GM21515 (cell line): ENCODE measurements at regions not wholly inside any gene's neighbourhood (a gene's known extent, or its start where the extent isn't known, plus 50 kb on each side); places are given as distances from the start of the nearest gene placed in this dataset.

ENCODE experiments used
- ATAC-seq: cut with Tn5 transposase; IDR thresholded peaks from one replicate; pipeline ENCODE4 v1.9.1; 2021; ENCODE audit not compliant: unreplicated experiment

DNA sequence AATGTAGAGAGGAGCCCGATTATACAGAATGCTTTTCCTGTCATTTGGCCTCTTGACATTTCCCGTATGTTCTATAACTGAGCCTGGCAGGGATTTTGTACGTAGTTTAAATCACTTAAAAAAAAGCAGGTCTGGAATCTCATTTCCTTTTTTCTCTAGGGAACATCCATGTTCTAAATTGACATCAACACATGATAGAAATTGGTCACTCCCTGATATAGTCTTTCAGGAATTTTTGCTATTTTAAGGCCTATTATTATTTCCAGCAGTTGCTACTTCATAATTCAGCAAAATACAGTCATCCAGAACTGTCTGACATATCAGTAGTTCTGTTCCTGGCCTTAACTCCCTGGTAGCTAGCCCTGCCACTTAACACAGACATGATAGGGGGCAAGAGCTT is 565.7 kb upstream of the ZEB2 start:
- ATAC-seq = no peak

DNA sequence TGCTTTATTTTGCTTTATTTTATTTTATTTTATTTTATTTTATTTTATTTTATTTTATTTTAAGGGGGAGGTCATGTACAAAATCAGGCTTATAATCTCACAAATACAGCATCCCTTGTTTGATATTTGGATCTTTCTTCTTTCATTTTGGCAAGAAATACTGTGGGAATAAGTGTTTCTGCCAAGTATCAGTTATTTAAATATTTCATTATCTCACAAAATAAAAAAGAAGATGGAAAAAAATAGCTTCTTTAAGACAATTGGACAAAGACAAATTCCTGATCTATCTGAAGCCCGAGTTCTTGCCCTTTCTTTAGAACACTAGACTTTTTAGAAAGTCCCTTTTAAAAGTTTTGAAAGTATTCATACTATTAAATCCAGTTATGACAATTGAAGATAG is 560.5 kb upstream of the ZEB2 start:
- no peak for ATAC-seq

DNA sequence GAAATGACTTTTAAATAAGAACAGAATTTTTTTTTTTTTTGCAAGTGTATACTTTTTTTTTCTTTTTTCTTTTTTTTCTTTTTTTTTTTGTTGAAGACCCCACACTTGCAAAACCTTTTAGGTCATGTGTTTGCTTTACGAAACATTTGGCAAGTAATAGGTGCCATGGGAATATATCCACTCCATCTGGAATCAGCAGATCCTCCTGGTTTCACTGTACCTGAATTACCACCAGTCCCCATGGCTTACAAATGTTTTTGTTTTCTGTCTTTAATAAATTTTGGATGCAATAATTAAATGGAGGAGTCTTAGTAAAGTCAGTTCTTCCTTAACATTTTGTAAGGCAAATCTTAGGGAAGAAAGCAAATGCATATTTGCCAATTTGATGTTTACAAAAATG is 559.7 kb upstream of the ZEB2 start:
- no peak for ATAC-seq

DNA sequence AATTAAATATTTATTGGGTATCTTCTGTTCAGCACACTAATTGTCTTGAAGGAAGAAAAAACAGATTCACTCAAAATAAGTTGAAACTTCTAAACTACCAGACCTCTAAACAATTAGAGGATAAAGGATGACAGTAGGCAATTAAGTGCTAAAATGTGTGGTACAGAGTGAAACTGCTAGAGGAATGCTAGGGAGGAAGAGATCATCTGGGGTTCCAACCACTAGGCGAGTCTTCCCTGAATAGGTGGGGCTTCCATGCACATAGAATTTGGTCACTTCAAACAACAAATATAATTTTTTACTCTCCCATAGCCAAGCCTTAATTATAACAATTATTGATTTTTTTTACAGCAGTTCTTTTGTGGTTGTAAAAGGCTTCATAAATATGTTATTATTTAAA is 559.0 kb upstream of the ZEB2 start:
- no peak for ATAC-seq

DNA sequence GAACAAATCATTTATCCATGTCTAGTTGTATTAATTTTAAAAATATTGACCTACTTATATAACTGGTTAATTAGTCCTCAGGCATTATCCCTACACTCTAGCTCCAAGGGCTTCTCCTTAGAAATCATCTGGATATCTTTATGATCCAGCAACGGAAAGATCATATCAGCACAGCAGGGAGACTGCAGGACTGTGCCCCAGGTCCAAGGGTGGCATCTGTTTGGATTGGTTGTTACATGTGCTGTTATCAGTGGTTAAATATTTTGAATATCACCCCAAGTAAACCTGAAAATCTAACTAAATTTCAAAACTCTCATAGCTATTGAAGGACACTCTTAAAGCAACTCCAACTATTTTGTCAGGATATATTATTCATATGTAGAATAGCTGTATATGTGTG is 556.2 kb upstream of the ZEB2 start:
- ATAC-seq = no peak

DNA sequence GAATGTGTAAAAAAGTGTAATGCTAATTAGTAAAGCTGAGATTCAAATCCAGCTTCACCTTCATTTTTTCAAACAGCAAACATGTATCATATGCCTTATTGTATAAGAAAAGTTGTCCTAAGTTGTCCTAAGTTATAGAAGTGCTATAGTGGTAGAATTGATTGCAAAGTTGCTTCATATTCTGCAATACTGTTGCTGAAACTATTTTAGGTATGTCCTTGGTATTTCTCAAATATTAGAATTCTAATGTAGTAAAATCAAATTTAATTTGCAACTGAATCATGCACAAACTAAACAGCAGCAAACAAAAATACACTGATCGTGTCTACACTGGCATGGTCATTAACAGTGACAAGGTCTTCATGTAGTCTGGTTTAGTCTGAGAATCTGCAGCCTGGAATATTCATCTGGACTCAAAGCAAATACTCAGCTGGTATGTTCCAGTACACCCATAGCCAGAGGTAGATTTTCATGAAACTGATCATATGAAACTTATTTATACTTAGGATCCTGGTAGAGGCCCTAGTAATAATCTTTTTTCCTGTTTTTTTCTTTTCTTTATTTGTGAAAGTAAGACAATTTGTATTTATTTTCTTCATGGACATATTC is 555.6 kb upstream of the ZEB2 start:
- ATAC-seq = no peak

DNA sequence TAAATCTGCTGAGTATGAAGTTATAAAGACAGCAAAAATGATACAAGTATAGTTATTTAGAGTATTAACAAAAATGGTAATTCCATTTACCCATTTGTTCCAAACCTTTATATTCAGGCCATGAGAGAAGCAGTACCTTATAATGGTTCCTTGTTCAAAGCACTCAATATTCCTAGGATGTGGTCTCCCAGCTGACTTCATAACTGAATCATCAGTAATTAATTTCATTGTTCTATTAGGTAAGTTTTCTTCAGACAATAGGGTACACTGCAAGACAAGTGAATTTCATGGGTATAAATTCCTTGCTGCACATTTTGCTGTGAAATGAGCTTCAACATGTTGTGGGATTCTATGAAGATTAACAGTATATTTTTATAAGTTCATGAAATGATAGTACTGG is 550.8 kb upstream of the ZEB2 start:
- no peak for ATAC-seq

DNA sequence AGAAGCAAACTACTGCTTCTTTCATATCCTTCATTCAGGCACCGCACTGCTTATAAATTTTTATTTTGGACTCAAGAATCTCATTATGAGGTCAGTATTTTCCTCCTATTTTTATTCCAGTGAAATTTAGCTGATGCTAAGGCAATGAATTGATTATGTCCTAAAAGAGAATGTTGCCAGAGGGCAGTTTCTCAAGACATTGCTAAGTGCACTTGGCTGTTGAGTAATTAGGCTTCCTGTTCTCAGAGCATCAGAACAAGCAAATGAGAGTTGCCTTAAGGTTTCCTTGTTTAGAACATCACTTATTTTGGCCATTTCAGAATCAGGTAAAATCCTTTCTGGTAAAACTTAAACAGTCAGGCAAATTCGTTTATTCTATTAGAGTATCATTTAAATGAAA is 548.6 kb upstream of the ZEB2 start:
- ATAC-seq = no peak

DNA sequence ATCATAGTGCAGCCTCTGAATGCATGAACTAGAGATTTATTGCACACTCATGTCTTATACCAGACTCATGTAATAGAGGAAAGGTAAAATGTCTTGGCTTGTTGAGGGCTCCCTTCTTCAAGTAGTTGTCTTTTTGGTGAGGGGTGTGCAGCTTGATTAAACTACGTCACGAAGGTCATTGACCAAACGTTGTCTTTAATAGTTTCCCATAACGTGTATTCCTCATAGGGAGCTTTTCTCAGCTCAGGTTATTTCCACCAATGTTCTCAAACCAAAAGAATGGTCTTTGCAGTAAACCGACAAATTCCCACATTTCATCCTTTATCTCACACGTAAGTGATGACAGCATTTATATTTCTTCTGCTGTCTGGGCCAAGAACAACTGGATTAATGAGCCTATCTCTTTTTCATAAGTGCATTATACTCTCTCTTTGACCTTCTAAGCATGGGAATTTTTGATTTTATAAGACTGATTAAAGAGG is 547.7 kb upstream of the ZEB2 start:
- ATAC-seq = no peak

DNA sequence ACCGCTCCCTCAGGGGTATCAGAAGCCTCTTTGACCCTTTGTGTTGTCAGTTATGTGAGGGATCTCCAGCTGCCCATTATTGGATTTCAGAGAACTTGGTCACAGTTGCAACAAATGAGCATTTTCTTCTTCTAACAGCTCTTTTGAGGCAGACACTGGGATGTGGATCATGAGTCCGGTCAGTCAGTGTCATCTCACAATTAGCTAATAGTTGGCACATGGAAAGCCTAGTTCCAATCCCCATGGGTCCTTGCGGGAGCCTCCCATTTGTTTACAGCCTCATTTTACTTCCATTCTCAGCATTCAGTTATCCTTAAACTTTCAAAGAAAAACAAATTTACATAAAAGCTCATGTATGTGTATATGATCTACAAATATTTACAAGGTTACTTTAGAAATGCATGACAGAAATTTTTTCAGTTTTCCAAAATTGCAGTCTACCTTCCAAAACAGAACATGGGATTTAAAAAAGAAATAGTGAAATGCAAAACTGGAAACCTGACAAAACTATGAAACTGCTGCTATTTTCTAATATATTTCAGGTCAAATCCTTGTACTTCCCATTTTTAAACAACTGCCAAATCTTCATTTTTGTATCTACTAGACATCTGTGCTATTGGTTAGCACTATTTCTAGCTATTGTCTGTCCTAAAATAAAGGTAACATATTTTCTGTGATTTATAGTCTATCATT is 547.1 kb upstream of the ZEB2 start:
- no peak for ATAC-seq

DNA sequence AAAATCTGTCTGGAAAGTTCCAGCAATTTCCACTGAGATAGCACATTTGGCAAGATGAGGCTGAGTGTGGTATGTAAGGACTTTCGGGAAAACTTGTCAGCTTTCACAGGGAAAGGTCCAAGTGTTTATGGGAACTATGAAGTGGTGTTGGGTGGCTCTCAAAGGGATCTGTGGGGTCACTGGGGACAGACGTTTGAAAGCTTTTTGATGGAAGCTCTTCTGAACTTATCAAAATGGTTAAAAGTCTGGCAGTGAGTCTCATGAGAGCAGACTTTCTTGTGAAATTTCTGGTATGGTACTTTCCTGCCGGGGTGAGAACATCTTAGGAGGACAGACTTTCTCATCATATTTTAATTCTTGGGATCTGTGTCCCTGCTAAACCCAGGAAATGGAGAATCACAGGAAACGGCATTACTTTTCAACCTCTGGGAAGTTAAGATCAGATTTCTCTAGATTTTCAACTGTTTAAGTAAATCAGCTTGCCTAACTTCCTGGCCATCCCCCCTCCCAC is 546.3 kb upstream of the ZEB2 start:
- ATAC-seq = no peak

DNA sequence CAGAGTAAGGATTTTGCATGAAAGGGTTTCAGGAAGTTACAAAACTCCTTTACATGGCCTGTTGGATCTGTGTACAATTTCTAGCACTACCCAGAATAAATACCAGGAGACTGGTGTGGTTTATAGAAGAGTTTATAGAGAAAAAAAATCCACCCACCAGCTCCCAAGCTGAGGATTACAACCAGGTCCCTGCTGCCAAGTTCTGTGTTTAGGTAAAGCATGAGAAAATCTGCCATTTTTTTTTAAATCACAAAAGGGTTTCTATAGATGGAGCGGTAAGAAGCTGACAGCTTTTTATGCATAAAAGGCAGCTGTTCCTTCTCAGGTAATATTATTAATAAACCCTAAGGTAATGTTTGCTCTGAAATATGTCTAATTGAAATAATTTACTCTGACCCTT is 545.4 kb upstream of the ZEB2 start:
- no peak for ATAC-seq

DNA sequence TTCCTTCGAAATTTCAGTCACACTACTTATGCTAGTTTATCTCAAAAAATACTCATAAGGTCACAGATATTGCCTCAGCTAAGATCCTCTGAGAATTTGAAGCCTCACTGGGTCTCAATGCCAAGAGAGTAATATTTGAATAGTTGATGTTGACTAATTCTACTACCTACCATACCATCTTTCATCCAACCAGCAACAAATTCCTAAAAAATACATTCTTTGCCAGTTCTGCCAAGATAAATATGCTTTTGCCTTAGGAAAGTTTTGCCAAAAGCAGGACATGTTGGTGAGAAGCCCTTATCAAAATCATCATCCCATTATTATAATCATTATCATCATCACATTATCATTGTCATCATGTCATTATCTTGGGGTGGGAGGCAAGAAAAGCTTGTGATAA is 544.6 kb upstream of the ZEB2 start:
- ATAC-seq = no peak

DNA sequence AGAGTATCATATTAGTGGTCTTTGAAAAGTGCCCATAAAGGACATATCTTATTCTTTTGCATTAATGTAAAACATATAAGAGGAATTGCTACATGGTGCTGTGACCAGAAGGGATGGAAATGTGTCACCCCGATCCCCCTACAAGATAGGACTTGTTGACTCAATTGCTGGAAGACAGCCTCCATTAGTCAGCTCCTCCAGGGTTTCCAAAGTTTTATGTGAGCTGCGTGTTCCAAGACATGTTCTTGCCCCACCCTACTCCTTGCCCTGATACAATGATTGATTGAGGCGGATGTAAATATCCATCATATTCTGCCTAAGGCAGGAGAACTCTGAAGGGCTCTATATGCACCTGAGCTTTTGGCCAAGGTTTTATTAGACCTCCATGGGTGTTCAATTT is 541.0 kb upstream of the ZEB2 start:
- no peak for ATAC-seq

DNA sequence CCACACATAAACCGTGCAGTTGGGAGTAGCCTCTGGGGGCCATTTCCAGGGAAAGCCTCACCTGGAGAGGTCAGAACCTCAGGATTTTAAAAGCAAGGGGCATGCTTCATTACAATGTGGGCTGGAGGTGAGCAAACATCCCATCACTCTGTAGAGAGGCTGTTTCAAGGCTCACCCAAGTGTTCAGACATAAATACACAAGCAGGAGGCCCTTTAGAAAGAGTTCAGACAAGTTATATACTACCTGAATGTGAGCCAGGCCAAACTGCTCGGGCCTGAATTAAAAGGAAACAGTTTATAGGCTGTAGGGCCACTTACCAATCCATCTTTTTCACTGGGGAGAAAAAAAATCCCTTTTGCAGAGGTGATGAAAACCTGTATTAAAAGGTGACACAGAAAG is 540.0 kb upstream of the ZEB2 start:
- no peak for ATAC-seq

DNA sequence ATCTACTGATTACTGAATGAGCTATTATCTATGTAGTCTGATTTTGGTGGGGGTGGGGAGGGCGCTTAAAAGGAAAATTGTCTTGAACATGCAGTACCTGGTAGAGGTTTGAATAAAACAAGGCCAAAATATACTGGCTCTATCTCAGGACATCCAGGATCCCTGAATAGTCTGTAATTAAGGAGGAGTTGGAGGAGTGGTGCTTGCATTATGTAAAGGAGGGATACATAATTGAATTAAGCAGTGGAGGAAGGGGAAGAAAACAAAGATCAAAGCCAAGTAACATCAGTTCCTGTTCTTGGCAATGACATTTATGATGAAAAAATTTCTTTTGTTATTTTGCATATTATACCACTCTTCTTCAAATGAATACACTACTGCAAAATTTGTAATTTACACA is 539.4 kb upstream of the ZEB2 start:
- no peak for ATAC-seq

DNA sequence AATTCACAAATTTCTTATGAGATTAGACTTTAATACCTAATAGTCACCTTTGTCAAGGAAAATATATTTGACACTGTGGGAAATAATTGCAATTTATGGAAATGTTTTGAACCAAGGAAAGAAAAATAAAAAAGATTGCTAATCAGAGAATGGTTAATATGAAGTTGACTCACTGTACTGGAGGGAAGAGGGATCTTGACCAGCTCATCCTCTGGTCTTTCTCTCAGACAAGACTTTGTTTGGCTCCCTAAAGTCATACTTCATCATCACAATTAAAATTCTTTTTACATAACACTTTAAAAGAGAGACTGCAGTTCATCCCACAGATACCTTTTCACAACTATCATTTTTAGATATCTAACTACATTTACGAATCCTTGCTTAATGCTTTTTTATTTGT is 538.5 kb upstream of the ZEB2 start:
- ATAC-seq = no peak

DNA sequence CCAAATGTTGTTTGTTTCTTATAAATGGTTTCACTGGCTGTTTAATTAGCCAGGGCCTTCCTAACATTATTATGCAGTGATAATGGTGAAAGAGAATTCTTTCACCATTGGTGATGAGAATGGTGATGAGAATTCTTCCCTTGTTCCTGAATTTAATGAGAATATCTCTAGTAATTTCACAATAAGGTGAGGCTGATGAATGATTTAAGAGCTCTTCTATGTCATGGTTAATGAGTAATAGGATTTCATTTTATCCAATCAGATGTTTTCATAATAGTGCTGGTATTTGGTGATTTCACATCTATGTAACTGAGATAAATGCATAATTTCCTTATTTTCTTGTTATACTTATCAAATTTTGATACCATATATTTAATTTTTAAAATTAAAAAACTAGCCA is 535.7 kb upstream of the ZEB2 start:
- ATAC-seq = no peak

DNA sequence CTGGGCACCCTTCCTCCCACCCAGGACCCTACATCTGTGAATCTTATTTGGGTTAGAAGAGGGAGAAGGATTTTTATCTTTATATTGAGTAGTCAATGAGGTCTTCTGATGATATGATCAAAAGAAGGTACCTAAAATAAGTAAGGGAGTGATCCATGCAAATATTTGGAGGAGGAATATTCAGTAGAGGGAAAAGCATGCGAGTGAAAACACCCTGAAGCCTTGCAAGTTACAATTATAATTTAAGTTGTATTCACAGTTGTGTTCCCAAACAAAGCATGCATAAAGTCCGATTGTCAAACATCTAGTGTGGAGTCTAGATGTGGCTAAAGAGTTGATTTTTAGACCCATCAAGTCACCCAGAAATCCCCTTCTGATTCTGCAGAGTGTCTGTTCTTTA is 530.2 kb upstream of the ZEB2 start:
- ATAC-seq = no peak

DNA sequence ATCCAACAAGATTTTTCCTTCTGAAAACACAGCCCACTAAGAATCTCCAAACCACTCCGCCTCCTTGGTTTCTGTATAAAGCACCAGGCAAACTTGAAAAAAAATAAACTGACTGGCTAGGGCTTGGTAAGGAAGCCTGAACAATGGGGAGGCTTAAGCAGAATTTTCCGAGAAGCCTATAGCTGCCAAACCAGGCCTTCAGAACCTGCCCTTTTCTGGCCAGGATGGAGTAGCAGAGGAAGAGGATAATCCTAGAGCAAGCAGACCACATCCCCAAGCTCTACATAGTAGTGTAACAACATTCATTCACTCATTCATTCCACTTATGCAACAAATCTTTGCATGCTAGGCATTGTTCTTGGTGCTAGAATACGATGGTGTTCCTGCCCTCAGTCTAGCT is 529.6 kb upstream of the ZEB2 start:
- ATAC-seq = no peak

DNA sequence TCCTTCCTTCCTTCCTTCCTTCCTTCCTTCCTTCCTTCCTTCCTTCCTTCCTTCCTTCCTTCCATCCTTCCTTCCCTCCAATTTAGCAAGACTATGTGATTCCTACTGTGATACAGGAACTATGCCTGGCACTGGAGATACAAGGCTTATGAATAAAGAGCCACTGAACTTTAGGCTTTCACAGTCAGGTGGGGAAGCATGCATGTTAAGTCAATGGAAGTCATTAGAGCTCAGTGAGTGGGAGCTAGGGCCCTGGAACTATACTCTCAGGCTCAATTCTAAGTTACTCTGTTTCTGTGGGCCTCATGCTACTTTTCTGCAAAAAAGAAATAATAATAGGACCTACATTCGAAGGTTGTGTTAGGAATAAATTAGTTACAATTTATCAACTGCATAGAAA is 527.6 kb upstream of the ZEB2 start:
- ATAC-seq = no peak

DNA sequence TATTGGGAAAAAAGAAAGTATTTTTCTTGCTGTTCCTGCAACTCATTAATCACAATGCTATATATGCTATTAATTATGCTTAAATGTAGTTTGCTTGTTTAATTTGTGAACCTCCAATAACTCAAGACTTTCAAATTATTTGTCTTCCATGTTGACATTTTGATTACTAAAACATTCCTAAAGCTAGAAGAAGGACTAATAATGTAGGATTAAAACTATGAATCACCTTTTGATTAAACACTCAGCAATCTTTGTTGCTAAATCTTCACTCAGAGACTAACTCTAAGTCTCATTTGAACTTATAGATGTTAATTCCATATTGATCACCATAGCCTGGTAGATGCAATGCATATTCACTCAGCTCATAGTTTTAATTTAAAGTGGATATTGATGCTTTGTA is 524.6 kb upstream of the ZEB2 start:
- no peak for ATAC-seq

DNA sequence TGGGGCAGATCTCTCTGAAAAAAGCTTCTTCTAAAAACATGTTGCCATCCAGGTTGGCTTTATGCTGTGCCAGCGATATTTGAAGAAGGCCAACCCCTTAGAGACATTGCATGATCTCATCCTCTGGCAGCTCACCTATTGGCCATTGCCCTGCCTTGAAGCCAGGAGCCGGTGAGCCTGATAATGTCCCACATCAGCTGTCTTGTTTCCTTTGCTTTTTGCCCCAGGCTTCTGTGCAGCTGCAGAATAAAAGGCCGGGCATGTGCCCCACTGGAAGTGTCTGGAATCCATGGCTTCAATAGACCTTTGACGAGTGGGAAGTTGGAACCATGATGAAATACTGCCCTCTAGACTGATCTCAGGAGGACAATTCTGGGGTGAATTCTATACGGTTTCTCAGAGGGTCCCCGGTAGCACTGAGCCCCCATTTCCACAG is 523.5 kb upstream of the ZEB2 start:
- ATAC-seq = no peak
